Stimulated activated CD4-positive, alpha-beta T cell treated with anti-CD3 and anti-CD28 coated beads, TNF-alpha, amount 100 ng/mL, for 4 hours (primary cell): ENCODE measurements at regions not wholly inside any gene's neighbourhood (a gene's known extent, or its start where the extent isn't known, plus 50 kb on each side); places are given as distances from the start of the nearest gene placed in this dataset.
"Not testable (repeated sequence)": the region's sequence is repeated elsewhere in the genome, so short reads cannot be mapped to it uniquely, and the experiment has no call there.

Experiments
- DNase-seq, 3 experiments: peaks; one replicate each; pipeline ENCODE4 v3.0.0-alpha.2; 2020; ENCODE audit warnings: low read depth in 3 of 3

DNA sequence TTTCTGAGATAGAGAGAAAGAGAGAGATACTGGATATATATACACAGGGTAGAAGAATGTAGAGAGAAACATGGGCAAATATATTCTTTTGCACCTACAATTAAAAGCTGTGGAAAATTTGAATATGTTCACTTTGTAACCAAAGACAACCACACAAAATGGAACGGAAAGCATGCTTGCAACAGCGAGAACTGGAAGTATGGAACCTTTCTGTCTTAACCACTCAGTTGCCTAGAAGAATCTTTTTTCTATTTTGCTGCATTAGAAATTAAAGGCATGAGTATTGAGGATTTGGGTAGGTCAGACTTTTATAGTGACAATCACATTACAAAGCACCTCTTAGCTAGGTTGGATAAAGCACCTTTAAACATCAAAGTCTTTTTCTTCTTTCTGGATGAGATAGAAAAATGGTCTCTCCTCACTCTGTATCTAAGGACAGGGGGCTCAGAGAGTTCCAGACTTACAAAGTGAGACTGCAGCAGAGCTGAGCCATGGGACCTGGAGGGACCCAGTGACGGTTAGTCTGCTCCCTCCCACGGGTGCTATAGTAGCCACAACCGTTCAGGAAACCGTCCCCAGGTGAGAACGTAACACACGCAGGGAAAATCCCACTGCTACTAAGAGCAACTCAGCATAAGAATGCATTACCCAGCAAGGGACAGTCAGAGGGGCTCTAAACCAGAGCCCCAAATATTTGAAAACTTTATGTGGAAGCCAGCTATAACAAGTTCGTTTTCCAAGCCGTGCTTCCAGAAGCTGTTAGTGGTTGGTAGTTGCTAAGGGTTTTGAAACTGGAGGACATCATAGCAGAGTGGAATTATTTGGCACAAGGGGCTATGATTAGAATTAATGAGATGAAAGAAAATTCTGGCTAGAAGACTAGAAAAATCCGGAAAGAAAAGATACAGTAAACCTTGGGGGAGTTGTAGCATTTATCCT lies 97.1 kb downstream of the DAD1 start:
- DNase-seq = no peak

DNA sequence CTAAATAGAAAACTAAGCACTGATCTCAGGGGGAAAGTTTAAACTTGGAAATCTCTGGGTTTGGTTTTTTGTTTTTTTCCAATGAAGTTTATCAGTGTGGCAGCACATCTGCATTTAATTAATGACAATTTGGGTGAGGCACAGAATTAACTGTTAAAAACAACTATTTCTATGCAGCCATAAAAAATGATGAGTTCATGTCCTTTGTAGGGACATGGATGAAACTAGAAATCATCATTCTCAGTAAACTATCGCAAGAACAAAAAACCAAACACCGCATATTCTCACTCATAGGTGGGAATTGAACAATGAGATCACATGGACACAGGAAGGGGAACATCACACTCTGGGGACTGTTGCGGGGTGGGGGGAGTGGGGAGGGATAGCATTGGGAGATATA lies 98.0 kb downstream of the DAD1 start:
- not testable (repeated sequence) for DNase-seq

DNA sequence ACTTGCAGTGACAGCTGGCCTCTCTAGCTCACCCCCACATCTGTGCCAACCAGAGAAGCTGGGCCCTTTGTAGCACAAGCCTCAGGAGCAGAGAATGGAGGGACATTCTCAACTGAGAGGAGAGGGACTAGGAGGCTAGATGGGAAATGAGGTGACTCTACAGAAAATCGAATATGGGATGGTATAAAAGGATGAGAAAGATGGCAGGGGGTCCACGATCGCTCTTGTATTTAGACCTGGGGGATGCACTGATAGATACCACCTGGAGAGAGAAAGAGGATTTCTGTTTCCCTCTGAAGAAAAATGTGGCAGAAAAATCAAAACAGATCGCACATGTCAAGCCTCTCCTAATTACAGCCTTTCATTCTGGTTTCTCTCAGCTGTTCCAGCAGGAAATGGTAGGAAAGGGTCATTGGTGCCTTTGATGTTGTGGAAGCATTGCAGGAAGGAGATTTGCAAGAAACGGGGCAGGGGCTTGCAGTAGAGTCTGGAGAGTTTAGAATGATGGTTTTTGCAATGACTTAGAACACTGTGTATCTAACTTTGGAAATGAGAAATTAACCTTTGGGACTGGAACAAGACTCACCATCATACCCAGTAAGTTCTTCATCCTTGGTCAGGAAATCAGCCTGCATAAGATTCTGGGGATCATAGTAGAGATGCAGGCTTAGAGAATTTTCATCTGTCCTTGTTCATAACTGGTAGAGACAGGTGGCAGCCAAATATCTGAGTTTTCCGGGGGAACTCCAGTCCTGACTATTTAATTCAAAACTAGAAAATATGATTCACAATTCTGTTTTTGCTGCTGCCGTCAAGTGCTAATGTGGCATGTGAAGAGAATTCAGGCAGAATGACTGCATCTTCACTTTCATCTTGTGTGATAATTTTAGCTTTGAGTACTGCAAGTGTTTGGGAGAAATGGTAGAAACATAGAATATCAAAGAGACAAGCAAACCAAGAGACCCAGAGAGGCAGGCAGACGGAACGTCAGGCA lies 98.8 kb downstream of the DAD1 start:
- DNase-seq = no peak

DNA sequence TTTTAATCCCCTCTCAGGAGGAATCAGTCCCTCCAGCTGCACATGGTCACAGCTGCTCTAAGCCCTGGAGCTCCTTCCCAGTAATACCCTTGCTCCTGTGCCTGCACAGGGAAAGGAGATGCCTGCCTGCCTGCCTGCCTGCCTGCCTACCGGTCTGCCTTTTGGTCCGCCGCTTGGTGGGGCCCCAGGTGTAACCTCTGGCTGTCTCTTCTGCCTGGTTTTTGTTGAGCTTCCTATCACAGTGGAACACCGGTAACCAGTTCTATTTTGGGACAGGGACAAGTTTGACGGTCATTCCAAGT lies 99.8 kb downstream of the DAD1 start:
- DNase-seq = no peak

DNA sequence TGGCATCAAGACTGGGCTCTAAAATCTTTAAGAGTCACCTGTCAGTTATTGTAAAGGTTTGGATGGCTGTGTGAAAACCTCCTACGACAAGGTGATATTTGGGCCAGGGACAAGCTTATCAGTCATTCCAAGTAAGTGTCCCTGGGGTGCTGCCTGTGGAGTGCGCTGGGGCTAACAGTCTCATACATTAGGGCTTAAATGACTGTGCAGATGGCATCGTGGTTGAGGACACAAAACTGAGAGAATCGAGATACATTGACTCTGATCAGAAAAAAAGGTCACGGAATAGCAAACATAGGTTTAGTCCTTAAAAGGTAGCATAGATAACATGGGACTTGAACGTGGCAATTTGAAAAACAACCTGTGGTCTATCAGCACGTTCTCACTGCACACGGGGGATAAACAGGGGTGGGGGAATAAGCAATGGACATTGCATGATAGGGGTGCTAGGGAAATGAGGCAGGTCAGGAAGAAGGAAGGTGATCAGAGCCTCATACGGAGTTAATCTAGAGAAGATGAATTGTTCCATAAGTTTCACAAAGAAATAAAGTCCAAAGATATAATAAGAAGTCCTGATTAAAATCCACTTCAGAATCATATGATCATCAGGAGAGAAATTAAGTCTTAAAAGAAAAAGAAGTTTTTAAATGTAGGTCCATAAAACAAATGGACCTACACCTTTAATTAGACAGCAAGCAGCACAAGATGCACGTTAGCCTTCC lies 100.3 kb downstream of the DAD1 start:
- DNase-seq = no peak

DNA sequence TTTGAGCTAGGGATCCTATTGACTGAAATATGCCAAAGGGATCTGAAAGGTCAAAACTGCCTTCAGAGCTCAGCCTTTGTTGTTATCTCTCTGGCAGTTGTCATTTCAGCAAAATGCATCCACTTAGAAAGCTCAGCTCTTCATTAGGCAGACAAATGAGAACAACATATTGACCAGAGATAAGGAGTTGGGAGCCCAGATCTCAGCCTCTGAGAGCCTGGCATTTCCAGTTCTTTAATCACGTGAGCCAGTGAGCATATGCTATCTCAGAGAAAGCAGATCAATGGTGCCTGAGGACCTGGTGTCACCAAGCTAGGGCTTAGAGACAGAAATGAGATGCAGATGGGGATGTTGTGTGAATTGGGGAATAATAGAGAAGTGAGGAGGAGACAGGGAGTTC lies 101.1 kb downstream of the DAD1 start:
- no peak for DNase-seq

DNA sequence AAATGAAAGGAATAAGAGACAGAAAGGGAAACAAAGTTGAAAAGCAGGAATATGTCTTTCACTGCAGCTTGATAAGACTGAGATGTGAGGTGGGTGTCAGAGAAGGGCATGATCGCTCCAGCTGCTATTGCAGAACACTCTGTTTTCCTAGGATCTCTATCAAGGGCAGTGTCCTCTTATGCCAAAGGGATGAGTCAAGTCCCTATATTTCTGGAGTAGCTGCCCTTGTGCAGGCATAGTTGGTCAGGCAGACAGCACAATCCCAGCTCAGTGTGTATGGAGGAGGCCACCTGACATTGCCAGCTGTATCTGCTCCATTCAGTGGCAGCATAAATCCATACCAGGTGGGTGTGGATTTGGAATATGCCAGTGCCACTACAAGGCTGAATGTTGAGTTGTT lies 101.6 kb downstream of the DAD1 start:
- DNase-seq = no peak

DNA sequence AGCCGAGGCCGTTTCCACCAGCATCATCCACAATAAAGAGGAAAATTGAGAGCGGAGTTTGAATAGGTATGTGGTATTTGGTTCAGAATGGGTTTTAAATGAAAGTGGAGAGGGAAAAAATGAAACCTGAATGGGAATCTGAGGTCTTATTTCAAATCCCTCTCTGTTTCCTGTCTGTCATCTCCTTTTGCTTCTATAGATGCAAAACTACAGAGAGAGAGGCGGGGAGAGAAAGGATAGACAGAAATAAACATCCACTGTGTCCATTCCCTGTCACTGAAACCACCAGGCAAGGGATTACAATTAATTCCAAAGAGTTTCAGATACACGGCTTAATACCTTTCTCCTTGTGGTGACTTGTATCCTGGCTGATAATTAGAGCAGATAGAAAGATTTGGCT lies 102.3 kb downstream of the DAD1 start:
- no peak for DNase-seq

DNA sequence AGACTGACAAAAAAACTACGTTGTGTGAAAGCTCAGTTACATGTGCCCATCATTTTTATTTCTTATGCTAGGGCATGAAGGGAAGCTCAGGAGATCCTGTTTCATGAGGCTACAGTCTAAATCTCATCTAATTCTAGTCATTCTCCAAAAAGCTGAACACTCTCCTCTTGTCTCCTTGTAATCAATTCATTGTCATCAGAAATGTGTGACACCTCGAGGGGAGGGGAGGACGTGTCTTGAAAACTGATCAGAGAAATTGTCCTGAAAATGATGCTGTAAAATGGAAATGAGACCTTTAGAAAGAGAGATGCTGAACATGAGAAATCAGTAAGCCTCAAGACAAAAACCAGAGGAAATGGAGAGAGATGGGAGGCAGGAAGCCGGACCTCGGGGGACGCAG lies 103.4 kb downstream of the DAD1 start:
- DNase-seq = no peak

DNA sequence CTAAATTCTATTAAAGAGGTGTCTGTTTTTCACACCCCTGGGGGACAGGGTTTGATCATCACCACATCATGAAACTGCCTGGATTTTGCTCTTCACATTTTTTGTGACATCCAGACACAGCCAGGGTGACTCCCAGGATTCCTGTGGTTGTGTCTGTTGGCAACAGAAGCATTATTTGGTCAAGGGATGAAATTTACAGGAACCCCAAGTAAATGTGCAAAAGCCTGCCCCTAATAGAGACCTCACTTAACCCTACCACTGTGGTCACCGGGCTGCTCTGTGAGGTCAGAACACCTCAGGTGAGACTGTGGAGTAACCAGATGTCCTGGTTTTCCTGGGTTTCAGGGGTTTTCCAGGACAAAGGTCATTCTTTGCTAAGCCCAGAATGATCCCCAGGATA lies 103.8 kb downstream of the DAD1 start:
- DNase-seq = no peak

DNA sequence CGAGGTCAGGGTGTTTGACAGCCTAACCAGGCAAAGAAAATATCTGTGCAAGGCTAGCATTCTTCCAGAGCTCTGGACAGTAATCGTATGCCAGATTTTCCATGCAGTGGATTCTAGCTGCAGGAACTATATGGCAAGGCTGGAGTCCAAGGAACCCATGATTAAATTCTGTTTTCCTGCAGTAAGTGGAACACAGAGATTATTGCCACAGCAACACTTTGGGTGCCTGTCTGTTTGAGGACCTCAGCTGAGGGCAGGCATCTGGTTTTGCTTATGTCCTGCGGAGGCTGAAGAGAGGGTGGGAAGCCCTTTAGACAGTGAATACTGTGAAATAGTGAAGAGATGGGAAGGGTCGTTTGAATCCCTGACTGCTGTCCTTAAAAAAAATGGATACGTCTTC lies 104.4 kb downstream of the DAD1 start:
- DNase-seq = no peak

DNA sequence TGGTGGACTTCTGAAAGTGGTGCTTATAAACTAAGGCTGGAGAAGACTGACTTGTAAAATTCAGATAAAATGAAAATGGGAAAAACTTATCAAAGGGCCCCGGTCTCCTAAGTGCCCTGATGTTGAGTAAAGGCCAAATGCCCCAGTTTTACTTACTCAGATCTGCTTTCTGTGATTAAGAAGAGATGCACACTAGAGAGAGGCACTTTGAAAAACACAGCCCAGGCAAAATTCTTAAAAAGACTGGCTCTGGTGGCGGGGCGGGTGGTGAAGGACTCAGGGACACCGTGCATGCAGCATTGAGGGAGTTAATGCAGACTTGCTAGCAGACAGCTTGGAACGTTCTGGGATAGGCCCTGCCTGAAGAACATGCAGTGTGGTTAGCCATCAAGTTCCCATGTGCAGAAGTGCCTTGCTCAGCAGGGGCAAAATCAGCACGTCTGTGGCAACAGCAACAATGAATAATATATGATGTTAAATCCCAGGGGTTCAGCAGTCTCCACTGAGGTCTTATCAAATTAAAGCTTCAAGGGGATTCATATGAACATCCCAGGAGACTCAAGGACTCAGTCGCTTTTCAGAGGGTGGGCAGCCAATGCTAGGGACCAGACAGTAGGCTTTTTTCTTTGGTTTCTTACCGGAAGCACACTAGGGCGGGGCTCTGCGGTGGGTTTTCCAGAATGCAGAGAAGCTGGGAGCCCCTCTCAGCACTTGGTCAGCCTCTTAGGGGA lies 105.0 kb downstream of the DAD1 start:
- no peak for DNase-seq

DNA sequence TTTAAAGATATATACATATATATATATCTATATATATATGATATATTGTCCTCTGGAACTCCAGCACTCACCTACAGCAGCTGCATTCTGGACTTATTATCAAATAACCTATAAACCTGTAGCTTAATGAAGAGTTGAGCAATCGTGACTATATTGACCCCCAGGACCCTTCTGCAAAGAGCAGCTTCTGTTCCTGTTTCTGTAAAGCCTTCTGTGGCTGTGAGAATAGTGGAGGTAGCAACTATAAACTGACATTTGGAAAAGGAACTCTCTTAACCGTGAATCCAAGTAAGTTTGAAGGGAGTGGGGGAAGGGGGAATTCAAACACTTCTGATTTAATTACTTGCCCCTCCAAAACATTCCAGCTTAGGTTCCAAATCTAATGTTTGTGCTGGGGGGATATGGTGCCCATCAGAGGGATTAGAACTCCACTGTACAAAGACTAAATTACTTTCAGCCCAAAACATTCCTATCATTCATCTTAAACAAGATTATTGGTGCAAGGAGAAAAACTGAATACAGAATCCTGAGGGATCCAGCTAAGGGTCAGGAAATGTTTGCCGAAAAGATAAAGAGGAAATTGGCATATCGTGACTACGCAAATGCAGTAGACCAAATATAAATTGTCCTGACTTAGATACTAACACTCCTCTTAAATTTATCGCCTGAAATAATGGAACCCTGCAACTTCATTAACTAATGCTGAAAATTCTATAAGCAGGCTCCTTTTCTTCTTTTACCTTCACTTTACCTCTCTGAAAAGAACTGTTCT lies 106.1 kb downstream of the DAD1 start:
- no peak for DNase-seq

DNA sequence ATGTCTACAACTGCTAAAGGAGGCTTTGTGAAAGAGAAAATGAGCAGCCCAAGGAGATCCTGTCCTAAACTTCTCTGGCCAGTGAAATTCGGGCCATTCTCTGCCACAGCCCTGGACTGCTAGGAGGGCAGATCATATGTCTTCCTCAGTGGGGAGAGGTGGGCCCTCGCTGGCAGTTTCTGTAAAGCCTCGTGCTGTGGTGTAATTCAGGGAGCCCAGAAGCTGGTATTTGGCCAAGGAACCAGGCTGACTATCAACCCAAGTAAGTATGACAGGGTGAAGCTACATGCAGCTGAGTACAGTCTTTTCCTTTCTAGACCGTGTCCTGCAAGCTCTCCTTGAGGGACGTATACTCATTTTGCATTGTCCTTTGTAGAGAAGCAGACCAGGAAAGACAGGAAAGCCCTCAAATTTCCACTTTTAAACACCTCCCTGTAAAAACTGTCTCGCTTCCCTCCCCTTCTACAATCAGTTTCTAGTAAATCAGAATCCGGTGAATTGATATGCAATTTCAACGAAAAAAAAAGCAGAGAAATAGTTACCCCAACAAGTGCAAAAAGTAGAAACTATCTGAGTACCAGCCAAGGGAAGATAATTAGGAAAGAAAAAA lies 106.8 kb downstream of the DAD1 start:
- no peak for DNase-seq

DNA sequence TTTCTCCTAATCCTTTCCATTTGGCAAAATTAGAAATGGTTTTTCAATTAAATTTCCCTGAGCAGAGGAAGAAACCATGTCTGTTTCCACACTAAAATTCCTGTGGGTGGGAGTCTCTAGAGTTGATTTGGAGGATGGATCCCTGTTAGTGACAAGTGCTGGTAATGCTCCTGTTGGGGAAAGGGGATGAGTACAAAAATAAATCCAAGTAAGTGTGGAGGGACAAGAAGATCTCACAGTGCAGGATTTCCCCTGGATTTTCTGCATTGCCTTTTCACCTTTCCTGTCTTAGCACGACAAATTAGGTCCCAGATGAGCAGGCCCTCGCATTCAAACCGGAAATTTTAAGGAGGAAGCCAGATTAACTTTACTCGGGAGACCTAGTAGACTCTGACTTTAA lies 107.5 kb downstream of the DAD1 start:
- DNase-seq = no peak

DNA sequence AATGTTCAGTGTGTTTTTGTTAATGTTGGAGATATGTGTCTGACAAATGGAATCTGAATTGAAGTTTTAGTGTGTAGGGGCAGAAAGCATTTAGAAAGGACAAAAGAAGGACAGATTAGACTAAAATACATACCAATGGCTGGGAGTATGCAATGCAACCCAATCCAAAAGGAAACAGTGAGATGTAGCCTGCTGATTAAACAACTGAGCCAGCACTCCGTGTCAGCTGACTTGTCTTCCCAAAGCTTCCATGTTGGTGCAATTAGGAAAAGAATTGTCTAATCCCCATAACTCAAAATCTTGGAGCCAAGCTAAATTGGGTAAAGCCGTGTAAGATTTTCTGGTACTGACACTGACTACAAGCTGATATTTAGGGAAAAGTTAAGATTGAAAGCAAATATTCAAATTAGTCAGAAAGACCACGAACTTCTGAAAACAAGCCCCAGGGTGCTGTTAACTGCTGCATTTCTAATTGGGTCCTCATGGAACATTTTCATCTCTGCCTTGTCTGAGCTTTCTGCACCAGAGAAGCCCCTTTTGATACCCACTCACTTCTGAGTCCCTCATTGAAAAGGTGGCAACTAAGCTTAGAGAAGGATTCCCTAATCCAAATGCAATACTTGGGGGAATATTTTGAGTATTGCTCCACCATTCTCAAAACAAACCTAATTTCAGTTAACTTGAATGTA lies 109.1 kb downstream of the DAD1 start:
- no peak for DNase-seq

DNA sequence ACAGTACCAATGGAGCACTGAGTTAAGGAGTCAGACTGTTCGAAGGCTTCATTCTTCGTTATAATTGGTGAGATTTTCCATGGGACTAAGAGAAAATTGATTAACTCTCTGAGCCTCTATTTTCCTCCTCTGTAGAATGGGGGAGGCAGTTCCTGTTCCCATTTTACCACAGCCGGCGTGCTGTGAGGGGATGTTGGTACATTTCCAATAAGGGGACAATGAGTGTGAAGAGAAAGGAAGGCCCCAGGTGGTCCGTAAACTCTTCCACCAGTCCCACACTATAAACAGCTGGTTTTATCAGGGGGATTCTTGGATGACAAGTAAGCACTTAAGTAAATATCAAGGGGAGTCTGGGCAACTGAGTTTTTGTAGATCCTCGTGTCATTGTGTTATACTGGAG lies 109.9 kb downstream of the DAD1 start:
- no peak for DNase-seq

DNA sequence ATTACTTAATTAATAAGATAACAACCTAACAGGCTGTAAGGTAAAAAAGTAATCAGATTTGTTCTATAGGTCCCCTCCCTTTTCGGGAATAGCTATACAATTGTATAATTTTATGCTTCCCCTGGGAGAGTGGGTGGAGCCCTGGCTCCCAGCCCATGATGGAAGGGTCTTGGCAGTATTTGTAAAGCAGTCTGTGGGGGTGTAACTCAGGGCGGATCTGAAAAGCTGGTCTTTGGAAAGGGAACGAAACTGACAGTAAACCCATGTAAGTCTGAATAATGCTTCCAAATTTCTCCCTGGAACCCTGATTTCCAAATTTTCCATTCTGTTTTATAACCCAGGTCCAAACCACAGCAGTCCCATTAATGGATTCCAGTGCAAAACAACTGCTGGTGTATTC lies 110.4 kb downstream of the DAD1 start:
- no peak for DNase-seq

DNA sequence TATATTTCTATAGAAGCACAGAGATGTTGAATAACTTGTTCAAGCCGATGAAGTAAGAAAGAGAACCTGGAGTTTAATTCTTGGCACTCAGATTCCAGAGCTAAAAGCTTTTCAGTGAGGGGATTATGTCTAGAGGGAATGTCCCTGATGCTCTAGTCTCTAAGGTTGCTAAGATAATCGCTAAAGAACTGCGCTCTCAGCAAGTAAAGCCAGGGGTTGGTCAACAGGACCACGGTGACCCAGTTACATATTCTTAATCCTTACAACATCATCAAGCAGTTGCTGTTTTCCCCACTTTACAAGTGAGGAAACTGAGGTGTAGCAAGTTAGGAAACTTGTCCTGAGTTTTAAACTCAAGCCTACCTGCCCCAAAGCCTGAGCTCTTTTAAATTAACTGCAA lies 110.8 kb downstream of the DAD1 start:
- DNase-seq = no peak
